HepG2 (cell line): ENCODE measurements at regions not wholly inside any gene's neighbourhood (a gene's known extent, or its start where the extent isn't known, plus 50 kb on each side); places are given as distances from the start of the nearest gene placed in this dataset.

Experiments used
- ATAC-seq: fragments of 200-7000 bp; cut with Tn5 transposase; 3 replicates; pipeline ENCODE4 v1.9.1; 2020; ENCODE audit warnings: mild to moderate bottlenecking, moderate library complexity
- BruUV-seq: library from RNA; stranded (reverse); fragments of 400-500 nt; replicated peaks from 2 replicates; lab custom pipeline; 2021; lab: Mats Ljungman, UMichigan
- CTCF ChIA-PET: fragments of 300-600 bp; formaldehyde crosslinking; extraction: SDS; loops from one replicate; lab custom pipeline; 2021; ENCODE audit warnings: low total read pairs, inconsistent platforms, low intra/inter-chr PET ratio; lab: Yijun Ruan, JAX
- POLR2A ChIA-PET: fragments of 350-600 bp; sonication (Branson Sonifier 250); formaldehyde crosslinking; loops from one replicate; lab custom pipeline; 2020; ENCODE audit warnings: antibody characterized with exemption, inconsistent platforms; lab: Yijun Ruan, JAX
- DNase-seq: peaks from one replicate; pipeline ENCODE4 v3.0.0-alpha.2; 2015; ENCODE audit warnings: low spot score
- FAIRE-seq: peaks from 3 replicates; lab custom pipeline; 2011; peaks lifted over from hg19 to GRCh38; lab: Jason Lieb, UNC
- H2AFZ ChIP-seq: one replicate; pipeline ENCODE4 v1.6.1; 2011; ENCODE audit warnings: low read length, inconsistent platforms
- H3K27ac ChIP-seq: fragments of 300-600 bp; 3 replicates; pipeline ENCODE4 v1.8.0; 2011; ENCODE audit warnings: mixed run types, mild to moderate bottlenecking, mixed read lengths, low read length, inconsistent platforms; ENCODE audit not compliant: insufficient read depth; ENCODE audit errors: extremely low read length
- H3K27me3 ChIP-seq, 2 experiments: fragments of 200-600 bp in 1 of 2; 2 replicates in 1 of 2; 3 replicates in 1 of 2; pipeline versions ENCODE4 v1.6.0 to v1.8.0; 2011; ENCODE audit warnings: low read length in 2 of 2, mild to moderate bottlenecking in 2 of 2, moderate library complexity in 2 of 2, inconsistent platforms in 1 of 2; ENCODE audit not compliant: insufficient read depth in 2 of 2, control insufficient read depth in 1 of 2
- H3K36me3 ChIP-seq, 2 experiments: fragments of 200-600 bp in 1 of 2; replicated peaks in 1 of 2; 2 replicates in 1 of 2; 3 replicates in 1 of 2; pipeline versions ENCODE4 v1.5.1 to v1.8.0; 2011; ENCODE audit warnings: low read length in 2 of 2, inconsistent platforms in 1 of 2; ENCODE audit not compliant: insufficient read depth in 2 of 2, control insufficient read depth in 1 of 2
- H3K4me1 ChIP-seq: 2 replicates; pipeline ENCODE4 v1.5.1; 2012; ENCODE audit warnings: low read length, inconsistent platforms; ENCODE audit not compliant: insufficient read depth
- H3K4me2 ChIP-seq: 2 replicates; pipeline ENCODE4 v1.6.0; 2011; ENCODE audit warnings: low read depth, low read length, inconsistent platforms
- H3K4me3 ChIP-seq, 3 experiments: fragments of 200-600 bp in 1 of 3; sonication (generic), shearing (Covaris generic) in 1 of 3; replicated peaks in 1 of 3; 2 replicates each; pipeline ENCODE4 v1.5.1; 2011 to 2016; ENCODE audit warnings: low read length in 3 of 3, inconsistent platforms in 2 of 3, low read depth in 2 of 3, mild to moderate bottlenecking in 2 of 3, control low read depth in 1 of 3, mixed read lengths in 1 of 3; ENCODE audit not compliant: insufficient read depth in 1 of 3
- H3K79me2 ChIP-seq: one replicate; pipeline ENCODE4 v1.6.1; 2011; ENCODE audit warnings: low read length, inconsistent platforms; ENCODE audit not compliant: insufficient read depth
- H3K9ac ChIP-seq: 2 replicates; pipeline ENCODE4 v1.6.0; 2011; ENCODE audit warnings: mild to moderate bottlenecking, low read depth, low read length, inconsistent platforms; ENCODE audit not compliant: insufficient read depth
- H3K9me3 ChIP-seq: 2 replicates; pipeline ENCODE4 v1.5.1; 2012; ENCODE audit warnings: mild to moderate bottlenecking, low read length
- H4K20me1 ChIP-seq: 2 replicates; pipeline ENCODE4 v1.6.0; 2011; ENCODE audit warnings: inconsistent platforms, mild to moderate bottlenecking, low read length, moderate library complexity; ENCODE audit not compliant: insufficient read depth
- BHLHE40 ChIP-seq: IDR thresholded peaks from 2 replicates; pipeline ENCODE4 v1.6.1; 2011; ENCODE audit warnings: low read length, improper control_type of control experiment
- CEBPZ ChIP-seq: IDR thresholded peaks from 2 replicates; pipeline ENCODE4 v1.6.1; 2012; ENCODE audit warnings: low read length, improper control_type of control experiment
- IKZF1 ChIP-seq: fragments of 450-650 bp; IDR thresholded peaks from 2 replicates; pipeline ENCODE4 v1.7.1; 2016
- MXD3 ChIP-seq: IDR thresholded peaks from 2 replicates; pipeline ENCODE4 v1.6.1; 2016; ENCODE audit warnings: mild to moderate bottlenecking, missing biosample characterization, missing genetic modification reagents
- RAD21 ChIP-seq: fragments of 450-650 bp; formaldehyde crosslinking; IDR thresholded peaks from 2 replicates; pipeline ENCODE4 v1.5.0; 2020; ENCODE audit warnings: mild to moderate bottlenecking
- RXRA ChIP-seq: sonication (generic); formaldehyde crosslinking; IDR thresholded peaks from 2 replicates; pipeline ENCODE4 v1.5.1; 2020; ENCODE audit warnings: missing genetic modification reagents
- SMAD9 ChIP-seq: sonication (generic); formaldehyde crosslinking; IDR thresholded peaks from 2 replicates; pipeline ENCODE4 v1.5.1; 2020; ENCODE audit warnings: mild to moderate bottlenecking, missing genetic modification reagents
- SMARCC2 ChIP-seq: fragments of 450-650 bp; IDR thresholded peaks from 2 replicates; pipeline ENCODE4 v1.6.1; 2017; ENCODE audit warnings: antibody characterized with exemption, mild to moderate bottlenecking
- TBP ChIP-seq: sonication (generic); formaldehyde crosslinking; IDR thresholded peaks from 2 replicates; pipeline ENCODE4 v1.5.0; 2020; ENCODE audit warnings: missing genetic modification reagents
- TFDP1 ChIP-seq: IDR thresholded peaks from 2 replicates; pipeline ENCODE4 v1.6.1; 2016; ENCODE audit warnings: missing compliant biosample characterization, missing genetic modification reagents, borderline replicate concordance
- ZBTB3 ChIP-seq: sonication (generic); formaldehyde crosslinking; IDR thresholded peaks from 2 replicates; pipeline ENCODE4 v1.4.0; 2020; ENCODE audit warnings: low read depth, mild to moderate bottlenecking, moderate library complexity, missing genetic modification reagents, borderline replicate concordance
- ZNF180 ChIP-seq: sonication (generic); formaldehyde crosslinking; IDR thresholded peaks from 2 replicates; pipeline ENCODE4 v1.4.0; 2020; ENCODE audit warnings: low read depth, missing genetic modification reagents, borderline replicate concordance
- ZNF275 ChIP-seq: sonication (generic); formaldehyde crosslinking; IDR thresholded peaks from 2 replicates; pipeline ENCODE4 v1.8.0; 2022; ENCODE audit warnings: missing genetic modification reagents, mild to moderate bottlenecking, inconsistent platforms, borderline replicate concordance
- ZNF749 ChIP-seq: sonication (generic); formaldehyde crosslinking; IDR thresholded peaks from 2 replicates; pipeline ENCODE4 v1.8.0; 2022; ENCODE audit warnings: mild to moderate bottlenecking, missing genetic modification reagents, moderate library complexity, borderline replicate concordance
- ZNF773 ChIP-seq: sonication (generic); formaldehyde crosslinking; IDR thresholded peaks from 2 replicates; pipeline ENCODE4 v1.4.0; 2020; ENCODE audit warnings: missing genetic modification reagents, borderline replicate concordance
- WGBS: methylation state at CpG from one replicate; pipeline ENCODE4 v1.1.6; 2017; ENCODE audit warnings: low lambda C conversion rate; 5-methylcytosine and 5-hydroxymethylcytosine counted together
- in situ Hi-C: cut with HindIII; loops from 2 replicates; pipeline ENCODE4 v1.10.0; 2017; ENCODE audit warnings: low pct_unique_long_range_greater_than_20kb; ENCODE audit not compliant: extremely low pct_ligation_motif_present
- intact Hi-C: fragments of 100-400 bp; cut with micrococcal nuclease; formaldehyde crosslinking; loops from one replicate; pipeline ENCODE4 v1.10.0; 2022; ENCODE audit not compliant: unreplicated experiment

- ATAC-seq (no peak), DNase-seq (no peak), FAIRE-seq (no peak)
- TF ChIP-seq IKZF1 (no peak), ZNF180 (CRISPR knock-in tag) (no peak), MXD3 (CRISPR knock-in tag) (no peak), SMARCC2 (no peak), BHLHE40 (no peak), RXRA (CRISPR knock-in tag) (no peak)
- no peaks in the 10 kb centered on the region for H3K4me1 ChIP-seq
- POLR2A ChIA-PET: no interaction called here
- WGBS: 1% methylated on average over 3 of the region's 3 CpGs
- no peaks in the 10 kb centered on the region for H4K20me1 ChIP-seq
- BruUV-seq: no TSS peak
- no peaks in the 10 kb centered on the region for H3K27me3 ChIP-seq
- H3K36me3 ChIP-seq: no peaks in the 10 kb centered on the region
- CTCF ChIA-PET: no interaction called here
- no peak overlapping the region for H3K27ac ChIP-seq
- H3K4me2 ChIP-seq: no peak overlapping the region
- H3K9me3 ChIP-seq: no peaks in the 10 kb centered on the region
- H2AFZ ChIP-seq: no peak overlapping the region
- H3K9ac ChIP-seq: no peak overlapping the region
- in situ Hi-C loops (no loop called here), intact Hi-C loops (no loop called here)
- H3K4me3 ChIP-seq: no peak overlapping the region
- no peaks in the 10 kb centered on the region for H3K79me2 ChIP-seq
Observed at GRCh38 chr2:163177592-163177991, 339.0 kb upstream of the KCNH7 start.

- H3K4me2 ChIP-seq: no peak overlapping the region
- intact Hi-C loops (no loop called here), in situ Hi-C loops (no loop called here)
- H2AFZ ChIP-seq: no peak overlapping the region
- no TSS peak for BruUV-seq
- ChIA-PET CTCF (no interaction called here), POLR2A (no interaction called here)
- no peak overlapping the region for H3K27ac ChIP-seq
- FAIRE-seq: no peak
- H3K4me1 ChIP-seq: no peaks in the 10 kb centered on the region
- H3K4me3 ChIP-seq: no peak overlapping the region
- DNase-seq: no peak
- H3K9me3 ChIP-seq: no peaks in the 10 kb centered on the region
- H3K36me3 ChIP-seq: no peaks in the 10 kb centered on the region
- no peak overlapping the region for H3K9ac ChIP-seq
- ATAC-seq: no peak
- no peaks in the 10 kb centered on the region for H4K20me1 ChIP-seq
- 15% methylated on average over 2 of the region's 2 CpGs for WGBS
- no peaks in the 10 kb centered on the region for H3K27me3 ChIP-seq
- H3K79me2 ChIP-seq: no peaks in the 10 kb centered on the region
- TF ChIP-seq ZNF749 (CRISPR knock-in tag) (no peak), RAD21 (CRISPR knock-in tag) (no peak), ZBTB3 (CRISPR knock-in tag) (no peak), CEBPZ (no peak), TFDP1 (CRISPR knock-in tag) (no peak), ZNF773 (CRISPR knock-in tag) (no peak), TBP (CRISPR knock-in tag) (no peak), ZNF275 (CRISPR knock-in tag) (no peak), SMAD9 (CRISPR knock-in tag) (no peak)
Observed at GRCh38 chr2:163175294-163175693, 336.7 kb upstream of the KCNH7 start.
